K562 (cell line): ENCODE measurements at regions not wholly inside any gene's neighbourhood (a gene's known extent, or its start where the extent isn't known, plus 50 kb on each side); places are given as distances from the start of the nearest gene placed in this dataset.

Source experiments
- ATAC-seq: fragments of 200-7000 bp; cut with Tn5 transposase; 3 replicates; pipeline ENCODE4 v1.9.1; 2020; ENCODE audit warnings: moderate library complexity
- BruUV-seq: library from RNA; stranded (reverse); fragments of 400-500 nt; replicated peaks from 2 replicates; lab custom pipeline; 2021; lab: Mats Ljungman, UMichigan
- CTCF ChIA-PET: fragments of 300-600 bp; formaldehyde crosslinking; extraction: SDS; loops from one replicate; lab custom pipeline; 2021; ENCODE audit warnings: low intra/inter-chr PET ratio; lab: Yijun Ruan, JAX
- POLR2A ChIA-PET: fragments of 300-600, 350-650 bp; sonication (Branson Sonifier 250); formaldehyde crosslinking; extraction: SDS; loops from one replicate; lab custom pipeline; 2021; ENCODE audit warnings: antibody characterized with exemption, inconsistent platforms; lab: Yijun Ruan, JAX
- DNase-seq, 4 experiments: peaks; one replicate each; pipeline versions ENCODE4 v3.0.0 to v3.0.0-alpha.2; 2011 to 2018; ENCODE audit warnings: low spot score in 3 of 4, mixed read lengths in 3 of 4; ENCODE audit errors: extremely low read depth in 1 of 4
- FAIRE-seq: peaks from 2 replicates; lab custom pipeline; 2011; peaks lifted over from hg19 to GRCh38; lab: Jason Lieb, UNC
- H2AFZ ChIP-seq: 2 replicates; pipeline ENCODE4 v1.6.0; 2011; ENCODE audit warnings: low read depth, low read length, control low read depth, inconsistent platforms
- H3K27ac ChIP-seq: fragments of 200-600 bp; 3 replicates; pipeline ENCODE4 v1.8.0; 2011; ENCODE audit warnings: low read depth, mild to moderate bottlenecking, control low read depth, inconsistent platforms, low read length, moderate library complexity, mixed read lengths; ENCODE audit errors: extremely low read depth
- H3K27me3 ChIP-seq, 2 experiments: fragments of 300-600 bp in 1 of 2; 2 replicates in 1 of 2; 3 replicates in 1 of 2; pipeline versions ENCODE4 v1.6.0 to v1.8.0; 2011; ENCODE audit warnings: inconsistent platforms in 2 of 2, low read length in 2 of 2, mild to moderate bottlenecking in 1 of 2, mixed read lengths in 1 of 2, moderate library complexity in 1 of 2; ENCODE audit not compliant: control insufficient read depth in 2 of 2, insufficient read depth in 2 of 2
- H3K36me3 ChIP-seq: fragments of 300-600 bp; 3 replicates; pipeline ENCODE4 v1.8.0; 2011; ENCODE audit warnings: mild to moderate bottlenecking, low read length, inconsistent platforms; ENCODE audit not compliant: control insufficient read depth, insufficient read depth
- H3K4me1 ChIP-seq, 2 experiments: fragments of 200-600 bp in 1 of 2; replicated peaks in 1 of 2; 2 replicates in 1 of 2; 3 replicates in 1 of 2; pipeline versions ENCODE4 v1.5.1 to v1.8.0; 2011; ENCODE audit warnings: inconsistent platforms in 2 of 2, low read length in 2 of 2, mild to moderate bottlenecking in 1 of 2, mixed read lengths in 1 of 2, moderate library complexity in 1 of 2; ENCODE audit not compliant: control insufficient read depth in 2 of 2, insufficient read depth in 2 of 2
- H3K4me2 ChIP-seq: 2 replicates; pipeline ENCODE4 v1.6.1; 2011; ENCODE audit warnings: low read length, control low read depth, inconsistent platforms, mixed read lengths; ENCODE audit not compliant: insufficient read depth
- H3K4me3 ChIP-seq: fragments of 200-600 bp; sonication (generic), shearing (Covaris generic); 2 replicates; pipeline ENCODE4 v1.5.1; 2016; ENCODE audit warnings: control low read depth, inconsistent platforms
- H3K79me2 ChIP-seq: fragments of 200-600 bp; 3 replicates; pipeline ENCODE4 v1.8.0; 2011; ENCODE audit warnings: low read length, inconsistent platforms; ENCODE audit not compliant: control insufficient read depth, insufficient read depth
- H3K9ac ChIP-seq, 2 experiments: 2 replicates each; pipeline versions ENCODE4 v1.6.0 to v1.6.1; 2011; ENCODE audit warnings: low read depth in 2 of 2, low read length in 2 of 2, control low read depth in 1 of 2, inconsistent platforms in 1 of 2, mild to moderate bottlenecking in 1 of 2, mixed read lengths in 1 of 2; ENCODE audit not compliant: insufficient read depth in 1 of 2
- H3K9me1 ChIP-seq: one replicate; pipeline ENCODE4 v1.6.0; 2011; ENCODE audit warnings: inconsistent platforms, mild to moderate bottlenecking, low read length, moderate library complexity; ENCODE audit not compliant: control insufficient read depth, insufficient read depth
- H3K9me3 ChIP-seq: replicated peaks from 2 replicates; pipeline ENCODE4 v1.5.1; 2011; ENCODE audit warnings: low read depth, low read length, inconsistent platforms; ENCODE audit not compliant: control insufficient read depth, insufficient read depth
- H4K20me1 ChIP-seq: replicated peaks from 2 replicates; pipeline ENCODE4 v1.6.1; 2011; ENCODE audit warnings: low read length, inconsistent platforms, mixed read lengths; ENCODE audit not compliant: control insufficient read depth, insufficient read depth
- ARID2 ChIP-seq: fragments of 450-650 bp; IDR thresholded peaks from 2 replicates; pipeline ENCODE4 v1.6.1; 2017; ENCODE audit warnings: antibody characterized with exemption, mild to moderate bottlenecking
- HNRNPUL1 ChIP-seq: fragments of 200-400 bp; formaldehyde crosslinking; IDR thresholded peaks from 2 replicates; pipeline ENCODE4 v1.6.1; 2017; ENCODE audit warnings: low read length
- MBD2 ChIP-seq: sonication (generic); IDR thresholded peaks from 2 replicates; pipeline ENCODE4 v1.6.1; 2016; ENCODE audit warnings: low read depth, borderline replicate concordance
- STAT5A ChIP-seq: IDR thresholded peaks from 2 replicates; pipeline ENCODE4 v1.6.1; 2012; ENCODE audit warnings: low read length, inconsistent platforms, borderline replicate concordance
- ZNF347 ChIP-seq: fragments of 450-650 bp; formaldehyde crosslinking; IDR thresholded peaks from 2 replicates; pipeline ENCODE4 v1.4.0; 2020; ENCODE audit warnings: low read depth, mild to moderate bottlenecking, moderate library complexity
- WGBS: fragments of 100-300 bp; shearing (Covaris generic); methylation state at CpG from one replicate; pipeline ENCODE4 v1.1.6; 2016; ENCODE audit warnings: low coverage, mixed read lengths; ENCODE audit not compliant: insufficient coverage; ENCODE audit errors: missing lambda C conversion rate; 5-methylcytosine and 5-hydroxymethylcytosine counted together
- in situ Hi-C: fragments of 300-500 bp; cut with MboI; formaldehyde crosslinking; loops from 4 replicates; pipeline ENCODE4 v1.15.0; 2018; ENCODE audit warnings: inconsistent platforms, mixed read lengths
- intact Hi-C: fragments of 100-400 bp; cut with micrococcal nuclease; formaldehyde crosslinking; loops from 2 replicates; pipeline ENCODE4 v1.14.2; 2022
- TF ChIP-seq, protein P1 (sequence below), 2 experiments: fragments of 450-650 bp in 1 of 2; sonication (generic) in 1 of 2; formaldehyde crosslinking in 1 of 2; IDR thresholded peaks in 1 of 2; conservative IDR thresholded peaks in 1 of 2; 2 replicates each; pipeline versions ENCODE4 v1.6.1 to v1.8.1; 2016 to 2023; ENCODE audit warnings: mild to moderate bottlenecking in 2 of 2, moderate library complexity in 2 of 2, inconsistent platforms in 1 of 2, missing genetic modification reagents in 1 of 2
- TF ChIP-seq, protein P2 (sequence below): fragments of 450-650 bp; IDR thresholded peaks from 2 replicates; pipeline ENCODE4 v1.6.1; 2016; ENCODE audit warnings: mild to moderate bottlenecking

DNA sequence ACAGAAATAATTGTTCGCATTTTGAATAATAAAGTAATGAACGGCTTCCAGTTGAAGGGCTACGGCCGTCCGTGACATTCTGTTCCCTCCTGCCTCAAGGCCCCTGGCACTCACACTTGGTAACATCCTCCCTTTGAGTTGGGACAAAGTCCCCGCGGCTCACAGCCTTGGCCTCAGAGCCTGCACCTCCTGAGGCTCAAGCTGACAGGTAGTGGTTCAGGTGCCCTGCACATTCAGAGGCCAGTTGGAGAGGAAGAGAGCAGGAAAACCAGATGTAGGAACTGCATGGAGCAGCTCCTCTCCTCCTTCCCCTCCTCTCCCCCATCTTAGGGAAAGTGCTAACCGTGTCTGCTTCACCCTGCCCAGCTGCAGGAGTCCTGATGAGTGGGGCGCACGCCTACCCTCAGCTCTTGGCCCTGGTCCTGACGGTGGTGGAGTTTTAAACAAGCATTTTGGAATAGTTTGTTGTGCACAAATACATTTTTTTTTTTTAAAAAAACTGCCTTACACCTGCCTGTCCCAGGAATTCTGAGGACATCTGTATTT, 393.1 kb downstream of the SMOC2 start:
- in situ Hi-C loops (no loop called here), intact Hi-C loops (no loop called here)
- no peak for FAIRE-seq
- Histone ChIP-seq H3K9me1 (no peaks in the 10 kb centered on the region), H3K4me3 (no peak overlapping the region), H3K9ac (no peak overlapping the region), H3K27ac (no peak overlapping the region), H3K79me2 (no peaks in the 10 kb centered on the region), H3K4me1 (no peaks in the 10 kb centered on the region), H3K27me3 (peaks cover 24 to 33% of the 10 kb centered on the region in 2 experiments), H2AFZ (no peak overlapping the region), H3K9me3 (no peaks in the 10 kb centered on the region), H3K36me3 (no peaks in the 10 kb centered on the region), H4K20me1 (no peaks in the 10 kb centered on the region), H3K4me2 (no peak overlapping the region)
- under 1% methylated on average over 11 of the region's 11 CpGs for WGBS
- ATAC-seq: no peak
- no TSS peak for BruUV-seq
- TF ChIP-seq, protein P1, sequence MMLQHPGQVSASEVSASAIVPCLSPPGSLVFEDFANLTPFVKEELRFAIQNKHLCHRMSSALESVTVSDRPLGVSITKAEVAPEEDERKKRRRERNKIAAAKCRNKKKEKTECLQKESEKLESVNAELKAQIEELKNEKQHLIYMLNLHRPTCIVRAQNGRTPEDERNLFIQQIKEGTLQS (IDR thresholded peaks at IDR 0.05): no peak
- TF ChIP-seq, protein P1 (CRISPR knock-in tag; conservative IDR thresholded peaks at IDR 0.05): no peak
- TF ChIP-seq, protein P2, sequence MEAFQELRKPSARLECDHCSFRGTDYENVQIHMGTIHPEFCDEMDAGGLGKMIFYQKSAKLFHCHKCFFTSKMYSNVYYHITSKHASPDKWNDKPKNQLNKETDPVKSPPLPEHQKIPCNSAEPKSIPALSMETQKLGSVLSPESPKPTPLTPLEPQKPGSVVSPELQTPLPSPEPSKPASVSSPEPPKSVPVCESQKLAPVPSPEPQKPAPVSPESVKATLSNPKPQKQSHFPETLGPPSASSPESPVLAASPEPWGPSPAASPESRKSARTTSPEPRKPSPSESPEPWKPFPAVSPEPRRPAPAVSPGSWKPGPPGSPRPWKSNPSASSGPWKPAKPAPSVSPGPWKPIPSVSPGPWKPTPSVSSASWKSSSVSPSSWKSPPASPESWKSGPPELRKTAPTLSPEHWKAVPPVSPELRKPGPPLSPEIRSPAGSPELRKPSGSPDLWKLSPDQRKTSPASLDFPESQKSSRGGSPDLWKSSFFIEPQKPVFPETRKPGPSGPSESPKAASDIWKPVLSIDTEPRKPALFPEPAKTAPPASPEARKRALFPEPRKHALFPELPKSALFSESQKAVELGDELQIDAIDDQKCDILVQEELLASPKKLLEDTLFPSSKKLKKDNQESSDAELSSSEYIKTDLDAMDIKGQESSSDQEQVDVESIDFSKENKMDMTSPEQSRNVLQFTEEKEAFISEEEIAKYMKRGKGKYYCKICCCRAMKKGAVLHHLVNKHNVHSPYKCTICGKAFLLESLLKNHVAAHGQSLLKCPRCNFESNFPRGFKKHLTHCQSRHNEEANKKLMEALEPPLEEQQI: no peak
- TF ChIP-seq ARID2 (no peak), MBD2 (no peak), STAT5A (no peak), HNRNPUL1 (no peak), ZNF347 (CRISPR knock-in tag) (no peak)
- no peak for DNase-seq
- ChIA-PET CTCF (no interaction called here), POLR2A (no interaction called here)
